Activated naive CD8-positive, alpha-beta T cell treated with anti-CD3 and anti-CD28 coated beads, Interleukin-2, amount 50 U/mL, for 16 hours (primary cell): ENCODE measurements at regions not wholly inside any gene's neighbourhood (a gene's known extent, or its start where the extent isn't known, plus 50 kb on each side); places are given as distances from the start of the nearest gene placed in this dataset.
"Not testable (repeated sequence)": the region's sequence is repeated elsewhere in the genome, so short reads cannot be mapped to it uniquely, and the experiment has no call there.

ENCODE experiments used
- DNase-seq: peaks from one replicate; pipeline ENCODE4 v3.0.0-alpha.2; 2020; ENCODE audit warnings: low read depth, low spot score

DNA sequence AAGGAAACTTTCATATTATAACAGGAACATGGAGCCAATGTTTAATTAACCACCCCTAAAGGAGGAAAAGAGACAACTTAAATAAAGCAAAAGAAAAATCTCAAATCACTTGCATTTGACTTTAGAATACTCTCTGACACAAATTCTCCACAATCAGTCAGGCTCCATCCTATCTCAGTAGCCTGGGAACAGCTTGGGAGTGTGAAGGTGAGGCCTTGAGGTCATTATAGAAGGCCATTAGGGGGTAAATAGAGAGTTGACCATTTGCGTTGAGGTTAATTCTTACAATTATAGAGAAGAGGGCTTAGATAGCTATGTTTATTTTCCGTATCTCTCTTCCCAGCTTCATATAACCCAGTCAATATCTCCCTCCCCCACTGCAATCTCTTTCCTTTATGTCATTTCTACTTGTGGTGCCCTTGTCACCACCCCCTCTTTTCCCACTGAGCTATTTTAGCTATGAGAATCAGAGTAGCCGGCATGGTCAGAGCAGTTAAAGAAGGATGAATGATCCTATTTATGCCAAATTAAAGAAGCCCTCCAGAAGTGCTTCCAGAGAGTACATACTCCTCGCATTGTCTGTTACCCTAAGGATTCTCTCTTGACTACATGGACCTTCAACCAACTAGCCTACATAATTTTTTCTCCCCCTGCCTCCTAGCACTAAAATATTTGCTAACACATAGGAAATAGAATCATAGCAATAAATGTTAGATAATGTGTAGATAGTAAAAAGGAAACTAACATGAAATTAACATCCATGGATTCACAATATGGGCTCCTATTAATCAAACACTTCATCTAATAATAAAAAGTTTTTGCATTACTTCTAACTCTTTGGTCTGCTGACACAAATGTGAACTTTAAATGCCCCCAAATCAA lies 135.2 kb upstream of the KRR1 start:
- DNase-seq: no peak

DNA sequence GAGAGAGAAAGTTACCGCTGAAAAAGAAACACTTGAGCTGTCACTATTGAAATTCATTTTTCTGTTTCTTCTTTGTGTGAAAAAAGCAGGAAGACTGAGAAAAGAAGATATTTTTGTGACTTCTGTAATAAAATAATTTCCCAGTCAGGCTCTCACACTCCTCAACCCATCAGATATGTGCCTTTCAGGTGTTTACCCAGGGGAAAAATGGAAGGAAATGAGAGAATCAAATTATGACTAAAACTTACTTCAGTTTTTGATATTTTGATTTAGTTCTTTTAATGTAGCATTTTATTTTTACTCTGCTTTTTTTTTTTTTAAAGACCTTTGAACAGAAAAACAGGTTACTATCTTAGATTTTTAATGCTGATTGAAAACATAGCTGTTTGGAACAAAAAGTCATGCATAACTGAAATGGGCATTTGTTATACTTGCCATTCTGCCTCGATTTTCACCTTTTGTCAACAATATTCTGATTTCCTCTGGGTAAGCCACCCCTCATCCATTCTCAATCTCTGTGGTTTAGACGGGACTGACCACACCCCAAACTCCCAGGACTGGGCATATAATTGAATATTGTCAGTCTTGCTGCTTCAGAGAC lies 133.2 kb upstream of the KRR1 start:
- no peak for DNase-seq

DNA sequence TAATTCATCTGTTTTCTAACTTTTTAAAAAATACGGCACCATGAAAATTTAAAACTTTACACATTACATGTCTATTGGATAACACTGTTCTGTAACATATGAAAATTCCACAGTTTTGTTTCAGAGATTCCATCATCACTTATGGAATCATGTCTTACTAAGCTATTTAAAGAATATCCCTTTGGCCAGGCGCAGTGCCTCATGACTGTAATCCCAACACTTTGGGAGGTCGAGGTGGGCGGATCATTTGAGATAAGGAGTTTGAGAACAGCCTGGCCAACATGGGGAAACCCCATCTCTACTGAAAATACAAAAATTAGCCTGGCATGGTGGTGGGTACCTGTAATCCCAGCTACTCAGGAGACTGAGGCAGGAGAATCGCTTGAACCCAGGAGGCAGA lies 131.7 kb upstream of the KRR1 start:
- not testable (repeated sequence) for DNase-seq

DNA sequence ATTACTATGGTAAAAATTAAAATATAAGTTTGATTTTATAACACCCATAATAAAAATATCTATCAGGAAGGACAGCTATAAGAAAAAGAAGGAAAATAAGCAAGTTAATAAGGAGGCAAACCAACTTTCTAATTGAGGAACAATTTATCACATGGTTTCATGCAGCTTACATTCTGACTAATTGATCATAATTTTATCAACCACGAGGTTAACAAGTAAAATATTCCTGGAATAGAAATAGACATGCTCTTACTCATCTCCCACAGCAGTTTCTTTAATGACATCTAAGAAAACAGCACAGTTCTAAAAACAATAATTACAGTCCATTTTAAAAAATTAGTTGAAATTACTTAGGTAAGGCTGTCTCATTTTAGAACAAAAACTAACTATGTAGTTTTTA lies 130.8 kb upstream of the KRR1 start:
- no peak for DNase-seq

DNA sequence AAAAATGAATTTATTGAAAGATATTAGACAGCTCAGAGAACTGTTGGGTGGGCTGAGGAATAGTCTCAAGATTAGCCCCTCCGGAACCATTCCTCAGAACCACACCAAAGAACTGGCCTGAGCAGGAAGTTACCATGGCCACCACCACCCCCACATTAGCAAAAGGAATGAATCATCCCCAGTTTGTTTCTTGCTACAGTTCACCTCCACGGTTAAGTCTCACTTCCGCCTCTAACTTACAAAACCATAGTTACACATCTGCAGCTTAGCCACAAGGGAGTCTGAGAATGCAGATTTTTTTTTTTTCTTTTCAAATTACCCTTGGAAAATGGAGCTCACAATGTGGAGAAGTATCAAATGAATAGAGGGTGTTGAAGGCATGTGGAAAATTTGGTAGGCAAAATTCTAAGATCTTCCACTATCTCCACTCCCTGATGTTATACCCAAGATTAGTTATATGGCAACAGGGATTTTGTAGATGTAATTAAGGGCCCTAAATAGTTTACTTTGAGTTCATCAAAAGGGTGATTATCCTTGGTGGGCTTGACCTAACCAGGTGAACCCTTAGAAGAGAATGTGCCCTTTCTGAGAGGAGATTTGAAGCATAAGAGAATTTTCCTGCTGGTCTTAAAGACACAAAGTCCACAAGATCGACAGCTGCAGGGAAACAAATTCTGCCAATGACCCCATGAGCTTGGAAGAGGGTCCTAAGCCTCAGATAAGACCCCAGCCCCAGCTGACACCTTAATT lies 129.8 kb upstream of the KRR1 start:
- DNase-seq: no peak

DNA sequence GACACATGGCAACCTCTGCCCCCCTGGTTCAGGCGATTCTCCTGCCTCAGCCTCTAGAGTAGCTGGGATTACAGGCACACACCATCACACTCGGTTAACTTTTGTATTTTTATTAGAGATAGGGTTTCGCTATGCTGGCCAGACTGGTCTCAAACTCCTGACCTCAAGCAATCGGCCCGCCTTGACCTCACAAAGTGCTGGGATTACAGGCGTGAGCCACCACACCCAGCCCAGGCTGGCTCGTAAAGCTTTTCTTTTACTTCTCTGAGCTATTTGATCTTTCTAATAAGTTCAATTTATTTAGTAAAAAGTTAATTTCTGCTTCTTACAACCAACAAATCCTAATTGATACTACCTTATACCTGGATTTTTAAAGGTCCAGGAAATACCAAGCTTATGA lies 127.4 kb upstream of the KRR1 start:
- DNase-seq: no peak

DNA sequence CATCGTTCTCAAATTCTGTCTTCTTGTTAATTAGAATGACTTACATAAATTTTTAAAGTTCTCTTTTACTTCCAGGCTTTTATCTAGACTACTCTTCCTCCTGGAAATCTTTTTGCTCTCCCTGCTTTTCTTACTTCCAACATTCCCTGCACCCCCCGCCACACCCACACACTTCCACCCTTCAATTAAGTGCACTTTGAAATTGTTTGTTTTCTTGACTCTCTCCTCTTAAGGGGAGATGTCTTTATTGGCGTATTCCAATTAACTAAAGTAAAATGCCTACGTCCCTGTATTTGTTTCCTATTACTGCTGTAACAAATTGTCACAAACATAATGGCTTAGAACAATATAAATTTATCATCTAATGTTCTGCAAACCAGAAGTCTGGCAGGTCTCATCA lies 125.2 kb upstream of the KRR1 start:
- no peak for DNase-seq

DNA sequence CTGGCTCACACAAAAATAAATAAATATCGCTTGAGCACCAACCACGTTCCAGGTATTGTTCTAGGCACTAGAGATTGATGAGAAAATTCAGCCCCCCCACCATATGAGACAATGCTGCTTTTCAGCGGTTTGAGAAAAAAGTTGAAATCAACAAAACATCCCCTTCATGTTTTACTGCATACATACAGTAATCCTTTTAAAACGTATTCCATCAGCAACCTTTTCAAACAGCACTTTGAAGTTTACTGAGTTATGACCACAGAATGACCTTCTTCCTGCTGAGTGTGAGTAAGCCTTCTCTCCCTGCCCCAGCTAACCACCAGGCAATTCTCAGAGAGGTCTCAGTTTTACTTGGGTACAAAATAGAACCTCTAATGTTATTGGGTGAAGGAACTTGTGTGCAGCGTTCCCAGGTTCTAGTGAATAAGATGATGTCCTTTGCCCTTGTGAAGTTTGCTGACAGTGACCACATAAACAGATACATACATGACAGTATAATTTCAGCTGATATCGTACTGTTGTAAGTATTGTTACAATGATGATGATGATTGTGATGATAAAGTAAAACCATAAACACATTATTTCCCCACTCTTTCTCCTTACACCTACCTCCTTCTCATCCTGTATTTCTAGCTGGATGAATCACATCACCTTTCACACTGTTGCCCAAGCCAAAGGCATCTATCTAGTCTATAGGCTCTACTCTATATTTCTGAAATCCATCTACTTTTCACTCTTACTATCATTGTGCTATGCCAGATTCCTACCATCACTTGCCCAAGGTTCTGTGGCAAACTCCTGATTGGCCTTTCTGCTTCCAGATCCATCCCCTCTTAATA lies 124.4 kb upstream of the KRR1 start:
- no peak for DNase-seq

DNA sequence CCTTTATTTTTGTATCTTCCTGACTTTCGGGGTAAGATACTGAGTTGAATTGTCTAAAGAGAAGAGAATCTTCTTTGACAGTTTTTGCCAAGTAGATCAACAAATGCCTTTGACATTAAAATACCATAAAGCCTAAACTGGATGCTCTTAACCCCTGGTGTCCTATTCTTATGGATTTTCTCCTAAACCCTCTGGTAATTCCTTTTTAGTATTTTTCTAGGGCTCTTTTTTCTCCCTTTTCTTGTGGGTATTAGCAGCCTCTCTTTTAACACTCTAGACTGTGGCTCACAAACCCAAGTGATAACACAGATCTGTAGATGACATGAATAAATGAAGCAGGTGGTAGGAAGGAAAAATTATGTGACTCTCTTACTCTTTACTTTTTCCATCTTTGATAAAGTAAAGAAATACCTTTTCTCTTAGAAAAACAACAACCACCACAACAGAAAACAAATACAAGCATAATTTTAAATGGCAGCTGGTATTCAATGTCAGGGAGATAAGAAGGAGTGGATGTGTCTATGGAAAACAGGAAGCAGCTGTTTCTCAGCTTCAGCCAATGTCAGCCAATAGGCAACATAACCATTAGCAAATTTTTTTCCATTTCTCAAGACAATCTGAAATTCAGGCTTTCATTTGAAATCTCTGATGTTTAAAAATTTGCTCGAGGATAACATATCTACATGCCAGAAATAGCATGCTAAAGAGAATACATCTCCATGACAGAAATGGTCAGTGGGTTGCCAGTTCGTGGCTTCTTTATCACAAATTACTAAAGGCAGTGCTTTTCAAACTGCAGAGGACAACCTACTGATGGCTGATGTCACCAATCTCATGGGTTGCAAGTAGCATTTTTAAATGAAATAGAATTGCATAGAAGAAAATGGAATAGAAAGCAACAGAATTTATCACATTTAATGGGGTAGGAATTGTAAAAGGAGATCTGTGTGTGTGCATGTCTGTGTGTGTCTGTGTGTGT lies 123.1 kb upstream of the KRR1 start:
- no peak for DNase-seq

DNA sequence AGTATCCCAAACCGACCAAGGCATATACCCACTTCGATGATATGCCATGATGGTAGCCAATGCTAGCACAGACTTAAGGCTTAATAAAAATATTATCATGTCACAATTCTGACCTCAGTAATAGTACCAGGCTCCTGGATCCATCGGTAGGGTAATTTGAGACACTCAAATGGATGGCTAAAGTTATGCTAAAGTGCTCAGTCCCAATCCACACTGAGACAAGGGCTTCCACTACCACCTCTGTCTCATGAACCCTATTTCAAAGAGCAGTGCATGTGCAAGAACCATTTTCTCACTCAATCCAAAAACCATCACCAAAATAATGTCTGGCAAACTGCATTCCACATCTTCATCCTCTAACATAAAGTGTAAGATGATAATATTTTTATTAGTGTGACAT lies 122.4 kb upstream of the KRR1 start:
- DNase-seq: no peak

DNA sequence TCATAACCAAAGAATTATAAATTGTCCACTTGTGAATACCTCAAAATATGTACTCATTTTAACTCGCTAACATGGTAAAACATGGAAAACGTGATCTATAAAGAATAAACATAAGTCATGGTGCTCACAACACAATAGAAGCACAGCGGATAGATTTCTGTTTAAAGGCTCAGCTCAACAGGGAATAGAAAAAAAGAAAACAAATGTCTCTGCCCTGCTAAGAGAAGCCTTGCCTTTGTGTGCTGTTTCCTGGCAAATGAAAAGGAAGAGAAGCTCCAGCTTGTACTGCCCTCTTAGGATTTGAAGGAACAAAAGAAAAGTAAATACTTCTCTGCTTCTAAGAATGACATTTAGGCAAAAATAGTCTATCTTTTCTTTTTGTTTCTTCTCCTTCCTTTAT lies 121.0 kb upstream of the KRR1 start:
- DNase-seq: no peak

DNA sequence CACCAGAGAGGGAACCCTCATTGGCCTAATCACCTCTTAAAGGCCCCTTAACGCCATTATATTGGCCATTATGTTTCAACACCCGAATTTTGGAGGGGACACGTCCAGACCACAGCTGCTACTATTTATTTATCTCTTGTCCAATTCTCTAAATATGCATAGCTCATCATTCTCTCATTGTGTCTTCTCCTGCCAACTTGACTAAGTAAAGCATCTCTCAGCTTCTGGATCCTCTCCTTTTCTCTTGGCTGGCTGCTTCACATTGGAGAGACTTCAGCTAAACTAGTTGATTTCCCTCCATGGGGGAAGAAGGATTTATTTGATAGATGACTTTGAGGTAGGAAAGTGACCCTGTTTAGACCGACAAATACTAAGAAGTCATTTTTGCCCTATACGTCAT lies 120.4 kb upstream of the KRR1 start:
- DNase-seq: no peak

DNA sequence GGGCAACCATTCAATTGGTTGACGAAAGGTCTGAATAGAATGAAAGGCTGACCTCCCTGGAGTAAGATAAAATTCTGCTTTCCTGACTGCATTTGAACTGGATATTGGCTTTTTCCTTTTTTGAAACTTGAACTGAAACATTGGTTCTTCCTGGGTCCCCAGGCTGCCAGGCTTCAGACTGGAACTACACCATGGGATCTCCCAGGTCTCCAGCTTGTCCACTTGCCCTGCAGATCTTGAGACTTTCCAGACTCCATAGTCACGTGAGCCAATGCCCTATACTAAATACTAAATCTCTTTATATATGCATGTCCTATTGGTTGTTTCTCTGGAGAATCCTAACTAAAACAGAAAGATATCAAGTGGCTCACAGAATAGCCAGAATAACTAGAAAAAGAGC lies 118.7 kb upstream of the KRR1 start:
- no peak for DNase-seq

DNA sequence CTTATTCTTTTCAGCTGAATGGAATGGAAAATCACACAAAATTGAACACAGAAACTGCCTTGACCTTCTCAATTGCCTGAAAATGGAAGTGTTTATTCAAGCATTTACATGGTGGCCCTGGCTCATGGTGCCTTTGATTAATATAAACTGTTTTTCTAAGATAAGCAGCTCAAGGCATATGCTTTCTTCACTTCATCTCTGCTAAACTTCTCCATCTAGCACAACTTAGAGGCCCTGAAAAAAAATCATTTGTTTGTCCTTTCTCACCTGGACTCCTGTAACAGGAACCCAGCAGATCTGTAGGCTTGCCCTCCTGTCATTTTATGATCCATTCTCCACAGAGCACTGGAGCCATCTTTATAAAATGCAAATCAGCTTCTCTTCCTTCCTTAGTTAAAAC lies 117.5 kb upstream of the KRR1 start:
- no peak for DNase-seq

DNA sequence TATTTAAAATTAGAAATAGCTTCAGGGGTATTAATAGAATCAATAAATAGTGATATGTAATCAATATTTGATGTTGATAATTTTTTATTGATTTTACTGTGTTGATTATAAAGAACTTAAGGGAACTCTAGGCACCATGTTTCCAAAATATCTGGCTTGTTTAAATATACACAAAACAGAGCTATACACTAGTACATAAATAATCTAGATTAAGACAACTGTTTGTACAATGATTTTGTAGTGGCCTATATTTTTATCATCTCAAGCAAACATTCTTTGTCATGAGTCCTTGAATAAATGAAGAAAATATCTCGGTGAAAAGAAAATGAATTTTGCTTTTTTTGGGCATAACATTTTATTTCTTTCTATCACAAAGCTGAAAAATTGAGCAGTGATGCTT lies 117.1 kb upstream of the KRR1 start:
- DNase-seq: no peak

DNA sequence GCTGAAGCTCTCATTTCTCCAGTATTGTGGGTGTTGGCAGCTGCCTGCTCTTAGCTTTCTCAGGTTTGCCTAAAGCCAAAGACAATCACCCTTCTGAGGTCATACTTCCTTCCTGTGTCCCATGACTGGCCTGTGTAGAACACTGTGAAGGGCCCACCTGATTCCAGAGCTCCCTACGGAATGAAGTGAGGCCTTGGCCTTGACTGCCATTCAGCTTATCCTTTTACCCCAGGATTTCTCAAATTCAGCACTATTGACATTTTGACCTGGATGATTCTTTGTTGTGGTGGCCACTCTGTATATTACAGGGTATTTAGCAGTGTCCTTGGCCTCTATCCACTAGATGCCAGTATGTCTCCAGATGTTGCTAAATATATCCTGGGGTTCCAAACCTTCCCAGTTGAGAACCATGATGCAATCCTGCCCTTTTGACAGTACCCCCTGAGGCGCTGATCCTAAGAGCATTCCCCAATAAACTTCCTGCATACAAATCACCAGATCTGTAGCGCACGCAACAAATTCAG lies 112.3 kb upstream of the KRR1 start:
- no peak for DNase-seq

DNA sequence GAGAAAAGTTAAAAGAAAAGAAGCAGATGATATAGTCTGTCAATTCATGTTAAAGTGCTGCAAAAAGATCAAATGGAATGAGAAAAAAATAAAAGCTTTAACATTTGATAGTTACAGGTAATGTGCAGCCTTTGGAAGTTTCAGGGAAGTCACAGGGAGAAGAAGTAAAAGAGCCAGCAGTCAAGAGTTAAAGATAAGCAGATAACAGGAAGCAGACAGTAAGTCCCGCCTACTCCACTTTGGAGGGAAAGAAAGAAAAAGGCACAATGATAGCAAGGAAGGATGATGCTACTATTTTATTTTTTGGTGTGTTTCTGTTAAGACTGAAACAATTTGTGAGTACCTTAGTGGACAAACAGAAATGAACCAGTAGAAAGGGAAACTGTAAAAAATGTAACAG lies 111.1 kb upstream of the KRR1 start:
- no peak for DNase-seq

DNA sequence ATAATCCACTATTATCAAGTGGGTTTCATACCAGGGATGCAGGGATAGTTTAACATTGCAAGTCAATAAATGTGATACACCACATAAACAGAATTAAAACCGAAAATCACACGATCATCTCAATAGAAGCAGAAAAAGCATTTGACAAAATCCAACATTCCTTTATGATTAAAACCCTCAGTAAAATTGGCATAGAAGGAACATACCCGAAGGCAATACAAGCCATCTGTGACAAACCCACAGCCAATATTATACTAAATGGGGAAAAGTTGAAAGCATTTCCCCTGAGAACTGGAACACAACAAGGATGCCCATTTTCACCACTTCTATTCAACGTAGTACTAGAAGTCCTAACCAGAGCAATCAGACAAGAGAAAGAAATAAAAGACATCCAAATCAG lies 103.0 kb upstream of the KRR1 start:
- not testable (repeated sequence) for DNase-seq

DNA sequence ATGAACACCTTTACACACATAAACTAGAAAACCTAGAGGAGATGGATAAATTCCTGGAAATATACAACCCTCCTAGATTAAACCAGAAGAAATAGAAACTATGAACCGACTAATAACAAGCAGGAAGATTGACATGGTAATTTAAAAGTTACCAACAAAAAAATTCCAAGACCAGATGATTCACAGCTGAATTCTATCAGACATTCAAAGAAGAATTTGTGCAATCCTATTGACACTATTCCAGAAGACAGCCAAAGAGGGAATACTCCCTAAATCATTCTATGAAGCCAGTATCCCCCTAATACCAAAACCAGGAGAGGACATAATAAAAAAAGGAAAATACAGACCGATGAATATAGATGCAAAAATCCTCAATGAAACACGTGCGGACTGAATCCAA lies 102.6 kb upstream of the KRR1 start:
- DNase-seq: no peak

DNA sequence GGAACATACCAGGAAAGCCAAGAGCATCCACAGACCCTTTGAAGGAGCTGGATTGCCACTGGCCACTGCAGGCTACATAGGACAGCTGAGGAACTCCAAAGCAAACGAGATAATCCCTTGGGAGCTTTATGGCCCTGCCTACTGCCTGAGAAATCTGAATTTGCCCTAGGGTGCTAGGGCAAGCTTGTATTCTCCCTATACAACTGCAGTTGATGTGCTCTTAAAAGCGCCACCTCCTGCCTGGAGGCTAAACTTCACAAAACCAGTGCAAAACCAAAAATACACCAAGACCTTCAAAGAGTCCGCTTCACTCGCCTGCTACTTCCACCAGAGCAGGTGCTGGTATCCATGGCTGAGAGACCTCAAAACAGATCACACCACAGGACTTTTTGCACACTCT lies 99.6 kb upstream of the KRR1 start:
- DNase-seq: no peak
